Suprapubic skin (tissue), 4 donors: ENCODE measurements at regions not wholly inside any gene's neighbourhood (a gene's known extent, or its start where the extent isn't known, plus 50 kb on each side); places are given as distances from the start of the nearest gene placed in this dataset.

Source experiments
- DNase-seq, 2 donors: peaks; one replicate each; pipeline ENCODE4 v3.0.0-alpha.2; 2019; ENCODE audit warnings: low spot score in 2 of 2
- H3K27ac ChIP-seq: fragments of 200-600 bp; sonication (generic); one replicate; pipeline ENCODE4 v1.5.1; 2019
- H3K27me3 ChIP-seq: fragments of 200-600 bp; sonication (generic); one replicate; pipeline ENCODE4 v1.5.1; 2019
- H3K36me3 ChIP-seq: fragments of 200-600 bp; sonication (generic); one replicate; pipeline ENCODE4 v1.5.1; 2019
- H3K4me1 ChIP-seq: fragments of 200-600 bp; sonication (generic); one replicate; pipeline ENCODE4 v1.5.1; 2019
- H3K4me3 ChIP-seq: fragments of 200-600 bp; sonication (generic); one replicate; pipeline ENCODE4 v1.5.1; 2019; ENCODE audit warnings: mild to moderate bottlenecking
- H3K9me3 ChIP-seq: fragments of 200-600 bp; sonication (generic); one replicate; pipeline ENCODE4 v1.5.1; 2019
- EP300 ChIP-seq: sonication (generic); formaldehyde crosslinking; IDR thresholded peaks from one replicate; pipeline ENCODE4 v1.6.1; 2017; ENCODE audit warnings: antibody characterized with exemption
- POLR2A ChIP-seq, 2 donors: fragments of 450-650 bp; IDR thresholded peaks; one replicate each; pipeline ENCODE4 v1.6.1; 2017; ENCODE audit warnings: antibody characterized with exemption in 2 of 2, mild to moderate bottlenecking in 2 of 2, moderate library complexity in 2 of 2
- POLR2AphosphoS5 ChIP-seq, 3 donors: sonication (generic); formaldehyde crosslinking; IDR thresholded peaks; one replicate each; pipeline ENCODE4 v1.6.1; 2017; ENCODE audit warnings: antibody characterized with exemption in 3 of 3
- WGBS: methylation state at CpG from one replicate; pipeline ENCODE4 v1.1.5; 2018; 5-methylcytosine and 5-hydroxymethylcytosine counted together
- TF ChIP-seq, protein P1 (sequence below), 2 donors: fragments of 200-600 bp in 1 of 2; fragments of 450-650 bp in 1 of 2; sonication (generic) in 1 of 2; IDR thresholded peaks; one replicate each; pipeline ENCODE4 v1.5.1; 2016 to 2019; ENCODE audit warnings: antibody characterized with exemption in 2 of 2, mild to moderate bottlenecking in 1 of 2, moderate library complexity in 1 of 2

DNA sequence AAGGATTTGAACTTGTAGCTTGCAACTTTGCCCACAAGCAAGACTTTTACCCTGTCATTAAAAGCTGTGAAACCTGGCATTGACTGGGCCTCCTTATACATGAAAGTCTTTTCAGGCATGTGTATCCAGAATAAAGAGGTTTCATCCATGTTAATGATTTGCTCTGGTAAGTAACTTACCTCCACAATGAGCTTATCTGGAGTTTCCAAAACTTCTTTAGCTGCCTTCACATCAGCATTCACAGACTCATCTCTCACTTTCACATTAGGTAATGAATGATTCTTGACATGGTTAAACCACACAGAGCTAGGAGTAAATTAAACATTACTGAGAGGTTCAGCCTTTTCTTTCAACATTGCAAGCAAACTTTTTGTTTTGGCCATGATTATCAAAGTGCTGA is 234.4 kb upstream of the CLEC14A start:
- no peaks in the 10 kb centered on the region for H3K36me3 ChIP-seq
- H3K4me1 ChIP-seq, result no peaks in the 10 kb centered on the region
- no peak overlapping the region for H3K4me3 ChIP-seq
- DNase-seq, result no peak
- no peak for TF ChIP-seq EP300
- TF ChIP-seq, protein P1, sequence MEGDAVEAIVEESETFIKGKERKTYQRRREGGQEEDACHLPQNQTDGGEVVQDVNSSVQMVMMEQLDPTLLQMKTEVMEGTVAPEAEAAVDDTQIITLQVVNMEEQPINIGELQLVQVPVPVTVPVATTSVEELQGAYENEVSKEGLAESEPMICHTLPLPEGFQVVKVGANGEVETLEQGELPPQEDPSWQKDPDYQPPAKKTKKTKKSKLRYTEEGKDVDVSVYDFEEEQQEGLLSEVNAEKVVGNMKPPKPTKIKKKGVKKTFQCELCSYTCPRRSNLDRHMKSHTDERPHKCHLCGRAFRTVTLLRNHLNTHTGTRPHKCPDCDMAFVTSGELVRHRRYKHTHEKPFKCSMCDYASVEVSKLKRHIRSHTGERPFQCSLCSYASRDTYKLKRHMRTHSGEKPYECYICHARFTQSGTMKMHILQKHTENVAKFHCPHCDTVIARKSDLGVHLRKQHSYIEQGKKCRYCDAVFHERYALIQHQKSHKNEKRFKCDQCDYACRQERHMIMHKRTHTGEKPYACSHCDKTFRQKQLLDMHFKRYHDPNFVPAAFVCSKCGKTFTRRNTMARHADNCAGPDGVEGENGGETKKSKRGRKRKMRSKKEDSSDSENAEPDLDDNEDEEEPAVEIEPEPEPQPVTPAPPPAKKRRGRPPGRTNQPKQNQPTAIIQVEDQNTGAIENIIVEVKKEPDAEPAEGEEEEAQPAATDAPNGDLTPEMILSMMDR (IDR thresholded peaks at IDR 0.05), result no peak
- no peak for TF ChIP-seq POLR2A (IDR thresholded peaks at IDR 0.05)
- no peak for TF ChIP-seq POLR2AphosphoS5 (IDR thresholded peaks at IDR 0.05)
- H3K27ac ChIP-seq, result no peak overlapping the region
- no peaks in the 10 kb centered on the region for H3K27me3 ChIP-seq
- peaks cover 3% of the 10 kb centered on the region for H3K9me3 ChIP-seq

DNA sequence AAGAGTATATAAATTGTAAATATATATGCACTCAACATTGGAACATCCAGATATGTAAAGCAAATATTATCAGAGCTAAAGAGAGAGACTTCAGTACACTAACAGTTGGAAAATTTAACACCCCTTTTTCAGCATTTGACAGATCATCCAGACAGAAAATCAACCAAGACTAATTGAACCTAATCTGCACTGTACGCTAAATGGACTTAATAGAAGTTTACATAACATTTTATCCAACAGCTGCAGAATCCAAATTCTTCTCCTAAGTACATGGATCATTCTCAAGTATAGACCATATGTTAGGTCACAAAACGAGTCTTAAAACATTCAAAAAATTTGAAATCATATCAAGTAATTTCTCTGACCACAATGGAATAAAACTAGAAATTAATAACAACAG is 229.1 kb upstream of the CLEC14A start:
- H3K4me3 ChIP-seq, result no peak overlapping the region
- H3K27me3 ChIP-seq, result no peaks in the 10 kb centered on the region
- 51% methylated on average over 2 of the region's 2 CpGs for WGBS
- H3K9me3 ChIP-seq, result no peaks in the 10 kb centered on the region
- TF ChIP-seq POLR2AphosphoS5 (IDR thresholded peaks at IDR 0.05) (no peak), POLR2A (IDR thresholded peaks at IDR 0.05) (no peak), EP300 (no peak)
- TF ChIP-seq, protein P1 (IDR thresholded peaks at IDR 0.05), result no peak
- H3K27ac ChIP-seq, result no peak overlapping the region
- H3K4me1 ChIP-seq, result no peaks in the 10 kb centered on the region
- no peaks in the 10 kb centered on the region for H3K36me3 ChIP-seq
- DNase-seq, result no peak

DNA sequence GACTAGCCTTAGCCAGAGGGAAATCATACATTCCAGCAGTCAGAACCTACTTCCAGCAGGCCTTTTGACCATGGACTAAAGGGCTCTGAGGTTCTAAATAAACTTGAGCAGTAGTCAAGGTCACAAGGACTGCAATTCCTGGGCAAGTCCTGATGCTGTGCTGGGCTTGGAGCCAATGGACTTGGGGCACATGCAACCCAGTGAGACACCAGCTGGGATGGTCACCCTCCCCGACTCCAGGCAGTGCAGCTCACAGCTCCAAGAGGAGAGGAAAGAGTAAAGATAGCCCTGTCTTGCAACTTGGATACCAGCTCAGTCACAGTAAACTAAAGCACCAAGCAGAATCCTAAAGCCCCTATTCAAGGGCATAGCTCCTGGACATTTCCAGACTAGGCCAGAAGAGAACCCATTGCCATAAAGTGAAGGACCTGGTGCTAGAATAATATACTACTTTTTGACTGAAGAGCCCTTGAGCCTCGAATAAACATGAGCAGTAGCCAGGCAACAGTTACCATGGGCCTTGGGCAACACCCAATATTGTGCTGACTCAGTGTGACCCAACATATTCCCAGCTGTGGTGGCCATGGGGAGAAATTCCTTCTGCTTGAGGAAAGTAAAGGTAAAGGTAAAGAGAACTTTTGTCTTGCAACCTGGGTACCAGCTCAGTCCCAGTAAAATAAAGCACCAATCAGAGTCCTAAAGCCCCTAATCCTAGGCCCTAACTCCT is 226.2 kb upstream of the CLEC14A start:
- no peak for DNase-seq
- no peak overlapping the region for H3K27ac ChIP-seq
- H3K27me3 ChIP-seq, result no peaks in the 10 kb centered on the region
- H3K36me3 ChIP-seq, result no peaks in the 10 kb centered on the region
- 55% methylated on average over 2 of the region's 2 CpGs for WGBS
- no peaks in the 10 kb centered on the region for H3K9me3 ChIP-seq
- H3K4me1 ChIP-seq, result no peaks in the 10 kb centered on the region
- H3K4me3 ChIP-seq, result no peak overlapping the region
- no peak for TF ChIP-seq EP300
- TF ChIP-seq, protein P1 (IDR thresholded peaks at IDR 0.05), result no peak
- TF ChIP-seq POLR2AphosphoS5 (IDR thresholded peaks at IDR 0.05), result no peak
- TF ChIP-seq POLR2A (IDR thresholded peaks at IDR 0.05), result no peak

DNA sequence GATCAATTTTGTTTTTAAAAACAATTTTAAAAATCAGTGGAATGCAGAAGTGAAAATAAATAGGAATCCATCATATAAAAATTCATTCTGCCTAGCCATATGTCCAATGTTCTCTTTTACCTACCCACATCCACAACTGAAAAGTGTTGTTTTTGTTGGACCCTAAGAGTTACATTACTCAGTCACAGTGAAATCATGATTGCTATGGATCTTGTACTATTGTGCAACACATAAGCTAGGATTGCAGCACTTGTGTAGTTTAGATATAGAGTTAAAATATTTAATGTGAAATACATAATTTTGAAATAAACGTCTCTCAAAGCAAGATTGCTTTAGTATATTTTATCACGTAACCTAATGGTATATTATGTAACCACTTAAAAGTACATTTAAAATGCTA is 213.3 kb upstream of the CLEC14A start:
- Histone ChIP-seq H3K4me1 (no peaks in the 10 kb centered on the region), H3K36me3 (no peaks in the 10 kb centered on the region), H3K4me3 (no peak overlapping the region), H3K9me3 (peaks cover 2% of the 10 kb centered on the region), H3K27ac (no peak overlapping the region), H3K27me3 (no peaks in the 10 kb centered on the region)
- TF ChIP-seq POLR2AphosphoS5 (IDR thresholded peaks at IDR 0.05), result no peak
- TF ChIP-seq POLR2A (IDR thresholded peaks at IDR 0.05), result no peak
- TF ChIP-seq, protein P1 (IDR thresholded peaks at IDR 0.05), result no peak
- TF ChIP-seq EP300, result no peak
- no peak for DNase-seq
- 86% methylated on average over 2 of the region's 2 CpGs for WGBS

DNA sequence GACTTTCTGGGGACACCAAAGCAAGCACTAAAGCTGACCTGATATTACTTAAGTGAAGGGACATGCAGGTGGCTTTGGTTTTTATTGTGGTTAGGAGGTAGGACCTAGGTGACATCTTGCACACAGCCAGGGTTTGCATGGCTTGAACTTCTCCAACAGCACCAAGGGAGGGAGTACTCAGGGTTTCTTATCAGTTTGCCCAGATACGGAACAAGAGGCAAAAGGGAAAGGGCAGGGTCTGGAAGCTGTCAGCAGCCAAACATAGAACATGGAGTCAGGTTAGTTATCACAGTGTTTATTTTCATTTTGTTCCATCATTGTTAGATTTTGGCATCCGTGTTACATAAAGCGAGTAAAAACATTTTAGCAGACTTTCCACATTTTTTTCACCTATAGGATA is 186.3 kb upstream of the CLEC14A start:
- DNase-seq, result no peak
- TF ChIP-seq, protein P1 (IDR thresholded peaks at IDR 0.05), result no peak
- no peak for TF ChIP-seq POLR2AphosphoS5 (IDR thresholded peaks at IDR 0.05)
- TF ChIP-seq POLR2A (IDR thresholded peaks at IDR 0.05), result no peak
- no peak for TF ChIP-seq EP300
- WGBS, result 76% methylated on average over 3 of the region's 3 CpGs

More for the DNA sequence above, 186.3 kb upstream of the CLEC14A start:
- H3K27me3 ChIP-seq, result no peaks in the 10 kb centered on the region
- H3K4me1 ChIP-seq, result no peaks in the 10 kb centered on the region
- H3K9me3 ChIP-seq, result peaks cover 9% of the 10 kb centered on the region
- H3K27ac ChIP-seq, result no peak overlapping the region
- H3K4me3 ChIP-seq, result no peak overlapping the region
- H3K36me3 ChIP-seq, result no peaks in the 10 kb centered on the region
